WTC11 (cell line): ENCODE measurements at regions not wholly inside any gene's neighbourhood (a gene's known extent, or its start where the extent isn't known, plus 50 kb on each side); places are given as distances from the start of the nearest gene placed in this dataset.

Source experiments
- ATAC-seq: fragments of 200-7000 bp; cut with Tn5 transposase; 2 replicates; pipeline ENCODE4 v1.10.0; 2021; ENCODE audit warnings: mild to moderate bottlenecking, moderate library complexity
- CTCF ChIA-PET: fragments of 300-600 bp; sonication (Branson Sonifier 250); formaldehyde crosslinking; loops from one replicate; lab custom pipeline; 2021; ENCODE audit warnings: antibody characterized with exemption; lab: Charles Lee
- POLR2A ChIA-PET: fragments of 350-600 bp; sonication (Branson Sonifier 250); formaldehyde crosslinking; loops from one replicate; lab custom pipeline; 2021; ENCODE audit warnings: antibody characterized with exemption; lab: Charles Lee
- DNase-seq: peaks from one replicate; pipeline ENCODE4 v3.0.0; 2021; ENCODE audit warnings: low spot score
- H3K27ac Mint-ChIP-seq: 2 replicates; pipeline ENCODE4 v1.8.0; 2021; ENCODE audit warnings: mixed read lengths
- H3K27me3 Mint-ChIP-seq: 2 replicates; pipeline ENCODE4 v1.8.0; 2021; ENCODE audit warnings: low read depth, mild to moderate bottlenecking, moderate library complexity, mixed read lengths
- H3K36me3 Mint-ChIP-seq: 2 replicates; pipeline ENCODE4 v1.8.0; 2021; ENCODE audit warnings: mixed read lengths
- H3K4me1 Mint-ChIP-seq: 2 replicates; pipeline ENCODE4 v1.8.0; 2022; ENCODE audit warnings: mixed read lengths
- H3K4me3 Mint-ChIP-seq: 2 replicates; pipeline ENCODE4 v1.8.0; 2021; ENCODE audit warnings: mild to moderate bottlenecking, moderate library complexity, mixed read lengths
- H3K9me3 Mint-ChIP-seq: 2 replicates; pipeline ENCODE4 v1.8.0; 2021; ENCODE audit warnings: mixed read lengths
- ATF1 ChIP-seq: sonication (generic); formaldehyde crosslinking; IDR thresholded peaks from 2 replicates; pipeline ENCODE4 v1.8.1; 2023; ENCODE audit warnings: mild to moderate bottlenecking, moderate library complexity, missing genetic modification reagents
- ERG ChIP-seq: fragments of 250-450 bp; sonication (Bioruptor Pico); IDR thresholded peaks from 2 replicates; pipeline ENCODE4 v1.8.0; 2021; ENCODE audit warnings: mild to moderate bottlenecking
- FOXK1 ChIP-seq: sonication (generic); formaldehyde crosslinking; IDR thresholded peaks from 2 replicates; pipeline ENCODE4 v1.8.0; 2022; ENCODE audit warnings: mild to moderate bottlenecking, moderate library complexity, missing genetic modification reagents
- FOXP1 ChIP-seq: sonication (generic); formaldehyde crosslinking; IDR thresholded peaks from 2 replicates; pipeline ENCODE4 v1.8.0; 2022; ENCODE audit warnings: missing genetic modification reagents, mild to moderate bottlenecking, moderate library complexity, borderline replicate concordance
- HMGA2 ChIP-seq: fragments of 250-450 bp; sonication (Bioruptor Pico); IDR thresholded peaks from 2 replicates; pipeline ENCODE4 v1.4.0; 2021; ENCODE audit warnings: mild to moderate bottlenecking, moderate library complexity
- JUN ChIP-seq: sonication (generic); formaldehyde crosslinking; IDR thresholded peaks from 2 replicates; pipeline ENCODE4 v1.8.0; 2023; ENCODE audit warnings: mild to moderate bottlenecking, missing genetic modification reagents
- MLX ChIP-seq: sonication (generic); formaldehyde crosslinking; IDR thresholded peaks from 2 replicates; pipeline ENCODE4 v1.8.1; 2023; ENCODE audit warnings: mild to moderate bottlenecking, missing genetic modification reagents, moderate library complexity
- MXD4 ChIP-seq: fragments of 250-450 bp; sonication (Bioruptor Pico); IDR thresholded peaks from 2 replicates; pipeline ENCODE4 v1.8.0; 2021; ENCODE audit warnings: mild to moderate bottlenecking, moderate library complexity, borderline replicate concordance
- PRRX2 ChIP-seq: fragments of 250-450 bp; sonication (Bioruptor Pico); IDR thresholded peaks from 2 replicates; pipeline ENCODE4 v1.8.0; 2021; ENCODE audit warnings: mild to moderate bottlenecking
- RORB ChIP-seq: fragments of 250-450 bp; sonication (Bioruptor Pico); IDR thresholded peaks from 2 replicates; pipeline ENCODE4 v1.9.0; 2021; ENCODE audit warnings: mild to moderate bottlenecking
- SMAD3 ChIP-seq: sonication (generic); formaldehyde crosslinking; IDR thresholded peaks from 2 replicates; pipeline ENCODE4 v1.8.0; 2022; ENCODE audit warnings: missing genetic modification reagents, mild to moderate bottlenecking, borderline replicate concordance
- SP1 ChIP-seq: sonication (generic); formaldehyde crosslinking; conservative IDR thresholded peaks from 2 replicates; pipeline ENCODE4 v1.8.1; 2022; ENCODE audit warnings: missing genetic modification reagents
- ZBTB43 ChIP-seq: sonication (generic); formaldehyde crosslinking; IDR thresholded peaks from 2 replicates; pipeline ENCODE4 v1.8.1; 2023; ENCODE audit warnings: mild to moderate bottlenecking, missing genetic modification reagents
- ZNF219 ChIP-seq: sonication (generic); formaldehyde crosslinking; IDR thresholded peaks from 2 replicates; pipeline ENCODE4 v1.8.0; 2023; ENCODE audit warnings: missing genetic modification reagents, mild to moderate bottlenecking, borderline replicate concordance
- ZNF263 ChIP-seq: sonication (generic); formaldehyde crosslinking; IDR thresholded peaks from 2 replicates; pipeline ENCODE4 v1.8.1; 2022; ENCODE audit warnings: low read depth, mild to moderate bottlenecking, moderate library complexity, missing genetic modification reagents
- ZNF281 ChIP-seq: sonication (generic); formaldehyde crosslinking; IDR thresholded peaks from 2 replicates; pipeline ENCODE4 v1.8.0; 2023; ENCODE audit warnings: mild to moderate bottlenecking, missing genetic modification reagents
- ZNF423 ChIP-seq: fragments of 250-450 bp; sonication (Bioruptor Pico); IDR thresholded peaks from 2 replicates; pipeline ENCODE4 v2.1.2; 2022; ENCODE audit warnings: mild to moderate bottlenecking, moderate library complexity
- TF ChIP-seq, protein P1 (sequence below): sonication (generic); formaldehyde crosslinking; IDR thresholded peaks from 2 replicates; pipeline ENCODE4 v1.8.0; 2022; ENCODE audit warnings: mild to moderate bottlenecking, missing genetic modification reagents
- TF ChIP-seq, protein P2 (sequence below): sonication (generic); formaldehyde crosslinking; IDR thresholded peaks from 2 replicates; pipeline ENCODE4 v1.8.1; 2022; ENCODE audit warnings: missing genetic modification reagents, borderline replicate concordance

DNA sequence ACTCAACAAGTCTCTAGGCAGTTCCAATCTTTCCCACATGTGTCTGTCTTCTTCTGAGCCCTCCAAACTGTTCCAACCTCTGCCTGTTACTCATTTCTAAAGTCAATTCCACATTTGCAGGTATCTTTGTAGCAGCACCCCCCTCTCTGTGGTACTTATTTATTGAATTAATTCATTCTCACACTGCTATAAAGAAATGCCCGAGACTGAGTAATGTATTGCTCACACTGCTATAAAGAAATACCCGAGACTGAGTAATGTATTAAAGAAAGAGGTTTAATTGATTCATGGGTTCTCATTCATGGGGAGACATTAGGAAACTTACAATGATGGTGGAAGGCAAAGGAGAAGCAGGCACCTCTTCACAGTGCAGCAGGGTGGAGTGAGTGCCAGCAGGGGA, 1413.8 kb downstream of the SI start:
- no peaks in the 10 kb centered on the region for H3K4me1 Mint-ChIP-seq
- TF ChIP-seq SP1 (no peak), ZNF263 (CRISPR knock-in tag) (no peak), MXD4 (CRISPR knock-in tag) (no peak)
- TF ChIP-seq, protein P1, sequence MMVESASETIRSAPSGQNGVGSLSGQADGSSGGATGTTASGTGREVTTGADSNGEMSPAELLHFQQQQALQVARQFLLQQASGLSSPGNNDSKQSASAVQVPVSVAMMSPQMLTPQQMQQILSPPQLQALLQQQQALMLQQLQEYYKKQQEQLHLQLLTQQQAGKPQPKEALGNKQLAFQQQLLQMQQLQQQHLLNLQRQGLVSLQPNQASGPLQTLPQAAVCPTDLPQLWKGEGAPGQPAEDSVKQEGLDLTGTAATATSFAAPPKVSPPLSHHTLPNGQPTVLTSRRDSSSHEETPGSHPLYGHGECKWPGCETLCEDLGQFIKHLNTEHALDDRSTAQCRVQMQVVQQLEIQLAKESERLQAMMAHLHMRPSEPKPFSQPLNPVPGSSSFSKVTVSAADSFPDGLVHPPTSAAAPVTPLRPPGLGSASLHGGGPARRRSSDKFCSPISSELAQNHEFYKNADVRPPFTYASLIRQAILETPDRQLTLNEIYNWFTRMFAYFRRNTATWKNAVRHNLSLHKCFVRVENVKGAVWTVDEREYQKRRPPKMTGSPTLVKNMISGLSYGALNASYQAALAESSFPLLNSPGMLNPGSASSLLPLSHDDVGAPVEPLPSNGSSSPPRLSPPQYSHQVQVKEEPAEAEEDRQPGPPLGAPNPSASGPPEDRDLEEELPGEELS (CRISPR knock-in tag): no peak
- H3K36me3 Mint-ChIP-seq: no peaks in the 10 kb centered on the region; the same call in 1 of the 2 replicates
- no peak overlapping the region for H3K4me3 Mint-ChIP-seq
- peaks cover 19% of the 10 kb centered on the region for H3K9me3 Mint-ChIP-seq
- ChIA-PET CTCF (no interaction called here), POLR2A (no interaction called here)
- no peak overlapping the region for H3K27ac Mint-ChIP-seq
- no peaks in the 10 kb centered on the region for H3K27me3 Mint-ChIP-seq
- ATAC-seq (no peak), DNase-seq (no peak)

GRCh38 chr3:163657088-163657487, 1421.2 kb downstream of the SI start:
- ChIA-PET CTCF (no interaction called here), POLR2A (no interaction called here)
- Mint-ChIP-seq H3K27ac (no peak overlapping the region), H3K36me3 (no peaks in the 10 kb centered on the region), H3K27me3 (no peaks in the 10 kb centered on the region), H3K9me3 (no peaks in the 10 kb centered on the region), H3K4me3 (no peak overlapping the region), H3K4me1 (no peaks in the 10 kb centered on the region)
- TF ChIP-seq SMAD3 (CRISPR knock-in tag) (no peak), JUN (CRISPR knock-in tag) (no peak), MLX (CRISPR knock-in tag) (no peak), ZNF281 (CRISPR knock-in tag) (no peak), RORB (CRISPR knock-in tag) (no peak), PRRX2 (no peak), ZNF219 (no peak), ZBTB43 (no peak), ATF1 (CRISPR knock-in tag) (no peak), HMGA2 (CRISPR knock-in tag) (no peak), FOXP1 (CRISPR knock-in tag) (no peak), ERG (CRISPR knock-in tag) (no peak), MXD4 (CRISPR knock-in tag) (no peak), FOXK1 (CRISPR knock-in tag) (no peak), ZNF423 (no peak)
- TF ChIP-seq, protein P2, sequence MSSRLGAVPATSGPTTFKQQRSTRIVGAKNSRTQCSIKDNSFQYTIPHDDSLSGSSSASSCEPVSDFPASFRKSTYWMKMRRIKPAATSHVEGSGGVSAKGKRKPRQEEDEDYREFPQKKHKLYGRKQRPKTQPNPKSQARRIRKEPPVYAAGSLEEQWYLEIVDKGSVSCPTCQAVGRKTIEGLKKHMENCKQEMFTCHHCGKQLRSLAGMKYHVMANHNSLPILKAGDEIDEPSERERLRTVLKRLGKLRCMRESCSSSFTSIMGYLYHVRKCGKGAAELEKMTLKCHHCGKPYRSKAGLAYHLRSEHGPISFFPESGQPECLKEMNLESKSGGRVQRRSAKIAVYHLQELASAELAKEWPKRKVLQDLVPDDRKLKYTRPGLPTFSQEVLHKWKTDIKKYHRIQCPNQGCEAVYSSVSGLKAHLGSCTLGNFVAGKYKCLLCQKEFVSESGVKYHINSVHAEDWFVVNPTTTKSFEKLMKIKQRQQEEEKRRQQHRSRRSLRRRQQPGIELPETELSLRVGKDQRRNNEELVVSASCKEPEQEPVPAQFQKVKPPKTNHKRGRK (CRISPR knock-in tag): no peak
- no peak for ATAC-seq
- no peak for DNase-seq
